Kidney tubule cell (primary cell): ENCODE measurements at regions not wholly inside any gene's neighbourhood (a gene's known extent, or its start where the extent isn't known, plus 50 kb on each side); places are given as distances from the start of the nearest gene placed in this dataset.

ENCODE experiments used
- DNase-seq: peaks from one replicate; pipeline ENCODE4 v3.0.0-alpha.2; 2018; ENCODE audit warnings: low spot score

- no peak for DNase-seq
Measured at GRCh38 chr9:120001536-120001935, 578.4 kb downstream of the CDK5RAP2 start.

GRCh38 chr9:119998614-119999013, 581.4 kb downstream of the CDK5RAP2 start:
- DNase-seq, result no peak

- DNase-seq, result no peak
Measured at GRCh38 chr9:119991797-119992196, 588.2 kb downstream of the CDK5RAP2 start.

- DNase-seq, result no peak
Measured at GRCh38 chr9:119986713-119987112, 593.3 kb downstream of the CDK5RAP2 start.

GRCh38 chr9:119986205-119986604, 593.8 kb downstream of the CDK5RAP2 start:
- no peak for DNase-seq

GRCh38 chr9:119974026-119974425, 604.8 kb upstream of the BRINP1 start:
- DNase-seq, result no peak

GRCh38 chr9:119968836-119969707, 599.8 kb upstream of the BRINP1 start:
- peak; percentile 74 for DNase-seq

- no peak for DNase-seq
Measured at GRCh38 chr9:119967867-119968535, 598.8 kb upstream of the BRINP1 start.

- peak; percentile 93 for DNase-seq
Measured at GRCh38 chr9:119963798-119964372, 594.6 kb upstream of the BRINP1 start.

GRCh38 chr9:119963258-119963797, 594.1 kb upstream of the BRINP1 start:
- peak; percentile 89 for DNase-seq

GRCh38 chr9:119961774-119962424, 592.7 kb upstream of the BRINP1 start:
- peak; percentile 59 for DNase-seq

- no peak for DNase-seq
Measured at GRCh38 chr9:119959846-119960545, 590.8 kb upstream of the BRINP1 start.

GRCh38 chr9:119956111-119956510, 586.9 kb upstream of the BRINP1 start:
- DNase-seq, result no peak

- DNase-seq, result no peak
Measured at GRCh38 chr9:119955276-119955675, 586.0 kb upstream of the BRINP1 start.

GRCh38 chr9:119951591-119951990, 582.4 kb upstream of the BRINP1 start:
- no peak for DNase-seq

- DNase-seq, result no peak
Measured at GRCh38 chr9:119951090-119951489, 581.9 kb upstream of the BRINP1 start.

- DNase-seq, result no peak
Measured at GRCh38 chr9:119945686-119946085, 576.5 kb upstream of the BRINP1 start.

GRCh38 chr9:119941091-119941490, 571.9 kb upstream of the BRINP1 start:
- no peak for DNase-seq

GRCh38 chr9:119938871-119939270, 569.6 kb upstream of the BRINP1 start:
- no peak for DNase-seq

- DNase-seq, result no peak
Measured at GRCh38 chr9:119934497-119934896, 565.3 kb upstream of the BRINP1 start.

GRCh38 chr9:119933191-119933590, 564.0 kb upstream of the BRINP1 start:
- no peak for DNase-seq

- DNase-seq, result no peak
Measured at GRCh38 chr9:119924736-119925135, 555.5 kb upstream of the BRINP1 start.
